Kidney (tissue), 13 donors: ENCODE measurements at regions not wholly inside any gene's neighbourhood (a gene's known extent, or its start where the extent isn't known, plus 50 kb on each side); places are given as distances from the start of the nearest gene placed in this dataset.

Experiments used
- DNase-seq, 5 donors: peaks; one replicate each; pipeline ENCODE4 v3.0.0-alpha.2; 2013 to 2020
- FAIRE-seq: peaks from 2 replicates; lab custom pipeline; 2012; peaks lifted over from hg19 to GRCh38; lab: Jason Lieb, UNC
- H3K27ac ChIP-seq, 2 donors: one replicate each; pipeline ENCODE4 v1.7.0; 2013; ENCODE audit warnings: low read depth in 2 of 2, low read length in 2 of 2, inconsistent platforms in 1 of 2
- H3K27me3 ChIP-seq: one replicate; pipeline ENCODE4 v1.7.1; 2013; ENCODE audit warnings: low read length, inconsistent platforms; ENCODE audit not compliant: control insufficient read depth, insufficient read depth
- H3K36me3 ChIP-seq, 3 donors: one replicate each; pipeline versions ENCODE4 v1.7.0 to v1.7.1; 2013; ENCODE audit warnings: low read length in 3 of 3, control low read depth in 1 of 3, inconsistent platforms in 1 of 3; ENCODE audit not compliant: insufficient read depth in 3 of 3, control insufficient read depth in 2 of 3
- H3K4me1 ChIP-seq, 3 donors: one replicate each; pipeline versions ENCODE4 v1.7.0 to v1.7.1; 2013; ENCODE audit warnings: low read length in 3 of 3, inconsistent platforms in 1 of 3, low read depth in 1 of 3; ENCODE audit not compliant: control insufficient read depth in 2 of 3, insufficient read depth in 2 of 3
- H3K4me3 ChIP-seq, 3 donors: one replicate each; pipeline versions ENCODE4 v1.7.0 to v1.8.1; 2013; ENCODE audit warnings: low read length in 3 of 3, control low read depth in 1 of 3, inconsistent platforms in 1 of 3
- H3K9ac ChIP-seq, 3 donors: one replicate each; pipeline versions ENCODE4 v1.7.0 to v1.7.1; 2013; ENCODE audit warnings: low read length in 3 of 3, control low read depth in 1 of 3, inconsistent platforms in 1 of 3
- H3K9me3 ChIP-seq, 3 donors: one replicate each; pipeline versions ENCODE4 v1.7.0 to v1.7.1; 2013; ENCODE audit warnings: low read length in 3 of 3, control low read depth in 1 of 3, inconsistent platforms in 1 of 3; ENCODE audit not compliant: control insufficient read depth in 2 of 3, insufficient read depth in 1 of 3
- CTCF ChIP-seq: IDR thresholded peaks from 3 replicates; pipeline ENCODE4 v1.5.1; 2012; ENCODE audit warnings: mild to moderate bottlenecking, moderate library complexity, borderline replicate concordance; ENCODE audit not compliant: insufficient read depth; ENCODE audit errors: extremely low read depth
- intact Hi-C: fragments of 100-400 bp; cut with DNase I; formaldehyde crosslinking; loops from one replicate; pipeline ENCODE4 v1.11.1; 2022
- donor health status: control.
- donor health status: control.
- donor health status: control.
- donor health status: control.
- donor health status: control.
- donor health status: DM: yes; HTN: yes; CAD: no.
- donor health status: Normal renal cell carcinoma (clear cell type).

- Histone ChIP-seq H3K9me3 (no peaks in the 10 kb centered on the region), H3K27ac (no peak overlapping the region), H3K9ac (no peak overlapping the region), H3K4me1 (no peaks in the 10 kb centered on the region), H3K4me3 (no peak overlapping the region), H3K36me3 (no peaks in the 10 kb centered on the region), H3K27me3 (no peaks in the 10 kb centered on the region)
- no peak for TF ChIP-seq CTCF
- intact Hi-C loops: no loop called here
- DNase-seq (no peak), FAIRE-seq (no peak)
Observed at GRCh38 chr3:98644168-98644567, 50.8 kb upstream of the CPOX start.

GRCh38 chr3:98645039-98645438 is 51.6 kb upstream of the CPOX start:
- H3K27ac ChIP-seq: no peak overlapping the region
- no peak for FAIRE-seq
- H3K9me3 ChIP-seq: no peaks in the 10 kb centered on the region
- no peak overlapping the region for H3K4me3 ChIP-seq
- TF ChIP-seq CTCF: no peak
- H3K27me3 ChIP-seq: no peaks in the 10 kb centered on the region
- H3K4me1 ChIP-seq: no peaks in the 10 kb centered on the region
- intact Hi-C loops: no loop called here
- no peak overlapping the region for H3K9ac ChIP-seq
- no peak for DNase-seq
- H3K36me3 ChIP-seq: no peaks in the 10 kb centered on the region

GRCh38 chr3:98646680-98647079 is 53.3 kb upstream of the CPOX start:
- Histone ChIP-seq H3K36me3 (no peaks in the 10 kb centered on the region), H3K9ac (no peak overlapping the region), H3K4me1 (no peaks in the 10 kb centered on the region), H3K27ac (no peak overlapping the region), H3K27me3 (no peaks in the 10 kb centered on the region), H3K4me3 (no peak overlapping the region), H3K9me3 (no peaks in the 10 kb centered on the region)
- DNase-seq: no peak
- intact Hi-C loops: no loop called here
- FAIRE-seq: no peak
- no peak for TF ChIP-seq CTCF

- no peak for DNase-seq
- intact Hi-C loops: no loop called here
- Histone ChIP-seq H3K4me1 (no peaks in the 10 kb centered on the region), H3K36me3 (no peaks in the 10 kb centered on the region), H3K4me3 (no peak overlapping the region), H3K9me3 (no peaks in the 10 kb centered on the region), H3K27me3 (no peaks in the 10 kb centered on the region), H3K9ac (no peak overlapping the region), H3K27ac (no peak overlapping the region)
- TF ChIP-seq CTCF: no peak
- FAIRE-seq: no peak
Observed at GRCh38 chr3:98647197-98647596, 53.8 kb upstream of the CPOX start.
